Pons (tissue), 1 donor: ENCODE measurements at regions not wholly inside any gene's neighbourhood (a gene's known extent, or its start where the extent isn't known, plus 50 kb on each side); places are given as distances from the start of the nearest gene placed in this dataset.
"Not testable (repeated sequence)": the region's sequence is repeated elsewhere in the genome, so short reads cannot be mapped to it uniquely, and the experiment has no call there.

ENCODE experiments used
- DNase-seq: peaks from one replicate; pipeline ENCODE4 v3.0.0-alpha.2; 2016; ENCODE audit warnings: low spot score

GRCh38 chr14:41549821-41550607, 56.7 kb upstream of the LRFN5 start:
- DNase-seq = no peak

- DNase-seq = no peak
Observed at GRCh38 chr14:41549282-41549681, 57.4 kb upstream of the LRFN5 start.

- no peak for DNase-seq
Observed at GRCh38 chr14:41548666-41549065, 58.0 kb upstream of the LRFN5 start.

GRCh38 chr14:41541333-41541732, 65.3 kb upstream of the LRFN5 start:
- DNase-seq = no peak

DNA sequence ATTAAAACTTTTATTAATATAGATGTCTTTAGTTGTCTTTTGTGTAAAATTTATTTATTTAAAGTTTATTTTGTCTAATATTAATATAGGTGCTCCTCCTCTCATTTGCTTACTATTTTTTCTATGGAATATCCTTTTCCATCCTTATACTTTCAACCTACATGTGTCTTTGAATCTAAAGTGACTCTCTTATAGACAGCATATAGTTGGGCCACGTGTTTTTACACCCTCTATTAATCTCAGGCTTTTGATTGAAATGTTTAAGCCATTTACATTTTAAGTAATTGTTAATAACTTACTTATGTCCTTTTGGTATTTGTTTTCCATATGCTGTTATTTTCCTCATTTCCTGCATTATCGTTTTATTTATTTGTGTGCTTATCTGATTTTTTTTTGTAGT, 74.4 kb upstream of the LRFN5 start:
- DNase-seq = no peak

GRCh38 chr14:41521891-41522290, 84.8 kb upstream of the LRFN5 start:
- DNase-seq = no peak

- DNase-seq = not testable (repeated sequence)
Observed at GRCh38 chr14:41518030-41518429, 88.6 kb upstream of the LRFN5 start.

GRCh38 chr14:41506552-41506951, 100.1 kb upstream of the LRFN5 start:
- DNase-seq = no peak

- no peak for DNase-seq
Observed at GRCh38 chr14:41505491-41505890, 101.2 kb upstream of the LRFN5 start.

- DNase-seq = no peak
Observed at GRCh38 chr14:41498959-41499358, 107.7 kb upstream of the LRFN5 start.

- DNase-seq = no peak
Observed at GRCh38 chr14:41490323-41490722, 116.4 kb upstream of the LRFN5 start.

GRCh38 chr14:41489315-41489972, 117.2 kb upstream of the LRFN5 start:
- DNase-seq = no peak

DNA sequence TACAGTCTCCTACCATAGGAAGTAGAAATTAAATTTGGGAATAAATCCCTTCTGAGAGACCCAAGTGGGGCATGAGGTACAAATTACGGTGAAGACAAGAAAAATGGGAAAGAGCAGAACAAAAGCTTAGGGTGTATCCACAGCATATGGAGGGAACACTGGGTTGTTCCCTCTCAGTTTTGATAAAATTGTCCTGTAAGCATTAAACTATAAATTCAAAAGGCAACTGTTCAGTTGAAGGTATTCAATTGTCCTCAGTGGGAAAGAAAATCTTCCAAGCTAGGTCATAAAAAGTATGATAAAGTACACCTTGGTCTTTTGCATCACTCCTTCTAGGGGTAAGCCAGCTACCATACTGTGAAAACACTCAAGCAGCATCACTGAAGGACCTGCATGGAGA, 118.3 kb upstream of the LRFN5 start:
- DNase-seq = no peak

DNA sequence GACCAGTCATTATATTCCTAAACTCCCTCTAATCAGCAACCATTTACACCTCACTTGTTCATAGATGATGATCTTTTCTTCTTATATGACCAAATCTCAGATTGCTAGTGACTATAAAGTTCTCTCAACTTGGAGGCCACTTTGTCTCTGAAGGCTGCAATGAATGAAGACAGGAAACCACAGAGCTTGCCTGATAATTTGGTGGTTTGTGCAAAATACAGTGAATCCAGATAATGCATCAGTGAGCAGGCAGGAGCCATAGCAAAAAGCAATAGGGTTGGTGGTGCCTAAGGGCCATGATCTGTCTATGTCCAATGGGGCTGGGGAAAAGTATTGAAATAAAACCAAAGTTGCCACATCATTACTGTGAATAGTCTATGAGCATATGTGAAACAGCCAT, 123.8 kb upstream of the LRFN5 start:
- no peak for DNase-seq

DNA sequence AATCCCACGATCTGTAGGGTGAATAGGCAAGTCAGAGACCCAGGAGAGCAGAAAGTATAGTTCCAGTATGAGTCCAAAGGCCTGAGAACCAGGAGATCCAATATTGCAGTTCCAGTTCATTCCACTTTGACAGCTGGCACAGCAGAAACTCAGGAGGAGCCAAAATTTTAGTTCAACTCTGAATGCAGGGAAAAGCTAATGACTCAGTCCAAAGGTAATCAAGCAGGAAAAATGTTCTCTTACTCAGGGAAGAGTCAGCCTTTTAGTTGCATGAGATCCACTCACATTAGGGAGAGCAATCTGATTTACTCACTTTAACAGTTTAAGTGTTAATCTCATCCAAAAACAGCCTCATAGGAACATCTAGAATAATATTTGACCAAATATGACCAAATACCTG, 130.2 kb upstream of the LRFN5 start:
- DNase-seq = no peak

GRCh38 chr14:41461380-41461779, 145.3 kb upstream of the LRFN5 start:
- DNase-seq = no peak

- DNase-seq = no peak
Observed at GRCh38 chr14:41457393-41457792, 149.3 kb upstream of the LRFN5 start.

DNA sequence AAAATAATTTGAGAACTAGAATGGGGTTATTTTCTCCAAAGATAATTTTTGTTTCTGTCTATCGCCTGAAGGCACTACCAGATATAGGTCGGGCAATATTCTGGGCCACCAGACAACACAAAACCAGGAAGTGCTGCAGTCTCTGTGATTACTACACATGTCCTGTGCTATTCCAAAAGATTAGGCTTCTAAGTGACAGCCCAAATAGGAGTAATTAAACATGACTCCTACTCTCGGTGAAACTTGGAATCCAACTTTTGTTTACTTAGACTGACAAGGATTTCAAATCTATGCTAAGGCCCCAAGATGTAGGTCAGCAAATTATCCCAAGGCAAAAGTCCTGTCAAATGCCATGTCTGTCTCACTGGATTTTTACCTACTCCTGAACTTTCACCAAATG, 157.6 kb upstream of the LRFN5 start:
- no peak for DNase-seq

DNA sequence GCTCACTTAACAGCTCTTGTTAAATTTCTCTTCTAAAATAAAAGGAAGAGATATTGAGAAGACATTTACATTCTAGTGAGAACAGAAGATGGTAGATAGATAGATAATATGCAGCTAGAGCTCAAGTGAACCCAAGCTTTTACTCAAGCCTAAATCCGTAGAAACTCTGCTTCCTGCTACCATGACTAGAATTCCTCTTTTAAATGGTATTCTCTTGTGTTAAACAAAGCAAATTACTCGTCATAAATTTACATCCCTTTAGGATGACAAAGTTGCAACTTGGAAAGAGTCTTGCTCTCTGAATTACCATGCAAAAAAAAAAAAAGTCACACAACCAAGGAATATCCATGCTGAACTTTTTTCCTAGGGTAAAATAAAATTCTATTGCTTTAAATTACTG, 160.7 kb upstream of the LRFN5 start:
- no peak for DNase-seq

- no peak for DNase-seq
Observed at GRCh38 chr14:41423503-41423902, 183.2 kb upstream of the LRFN5 start.

DNA sequence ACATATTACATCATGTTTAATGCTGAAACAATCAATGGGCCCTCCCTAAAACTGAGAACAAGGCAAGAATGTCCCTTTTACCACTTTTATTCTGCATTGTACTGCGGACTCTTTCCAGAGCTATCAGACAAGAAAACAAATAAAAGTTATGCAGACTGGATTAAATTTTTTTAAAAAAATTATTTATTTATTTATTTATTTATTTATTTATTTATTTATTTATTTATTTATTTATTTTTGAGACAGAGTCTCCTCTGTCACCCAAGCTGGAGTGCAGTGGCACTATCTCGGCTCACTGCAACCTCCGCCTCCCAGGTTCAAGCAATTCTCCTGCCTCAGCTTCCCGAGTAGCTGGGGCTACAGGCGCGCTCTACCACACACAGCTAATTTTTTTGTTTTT, 185.4 kb upstream of the LRFN5 start:
- DNase-seq = not testable (repeated sequence)

DNA sequence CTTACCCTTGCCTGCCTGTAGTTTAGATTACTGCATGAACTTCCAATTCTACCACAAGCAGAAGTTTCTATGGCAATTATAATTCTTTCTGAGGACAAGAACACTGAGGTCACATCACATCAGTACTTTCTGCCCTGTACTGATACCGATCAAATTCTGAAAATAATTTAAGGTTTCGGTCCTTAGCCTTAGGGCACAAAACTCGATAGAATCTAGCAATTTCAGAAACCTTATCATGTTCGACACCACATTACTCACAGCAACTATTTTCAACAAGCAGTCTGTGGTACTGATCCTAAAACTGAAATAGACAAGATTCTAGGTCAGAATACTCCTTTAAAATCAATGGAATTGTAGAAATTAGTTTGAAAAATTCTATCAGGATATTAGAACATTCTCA, 187.0 kb upstream of the LRFN5 start:
- no peak for DNase-seq

DNA sequence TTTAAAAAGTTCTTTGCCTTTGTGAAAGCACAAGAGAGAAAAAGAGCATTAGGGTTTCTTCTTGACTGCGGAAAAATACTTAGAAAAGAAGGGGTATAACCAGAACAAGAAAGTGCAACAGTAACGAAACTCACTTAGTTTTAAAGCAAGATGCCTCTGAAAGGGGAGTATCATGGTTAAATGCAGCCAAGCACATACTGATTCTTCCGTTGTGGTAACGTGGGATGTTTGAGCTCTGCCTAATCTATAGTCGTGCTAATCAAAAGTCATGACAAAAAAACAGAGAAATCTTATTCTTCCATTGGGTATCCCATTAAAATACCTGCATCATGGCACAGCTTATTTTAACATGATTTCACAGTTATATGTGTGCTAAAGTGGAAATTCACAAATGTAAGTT, 187.8 kb upstream of the LRFN5 start:
- DNase-seq = no peak

DNA sequence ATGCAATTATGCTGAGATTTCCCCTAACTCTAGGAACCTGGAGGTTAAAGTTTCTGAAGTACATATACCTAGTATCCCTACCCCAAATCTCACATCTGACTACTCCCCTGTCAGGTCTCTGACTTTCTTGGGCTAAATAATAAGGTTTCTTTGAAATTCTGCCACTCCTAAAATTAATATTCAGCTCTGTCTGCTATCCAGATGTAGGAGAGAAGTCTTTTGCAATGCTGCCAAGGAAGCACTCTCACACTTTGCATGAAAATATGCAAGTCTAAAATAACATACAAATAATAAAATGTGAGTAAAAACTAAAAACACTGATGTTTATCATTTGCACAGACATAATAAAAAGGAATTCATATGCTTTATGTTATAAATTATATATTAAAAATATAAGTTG, 196.9 kb upstream of the LRFN5 start:
- DNase-seq = no peak
